HEK293 (cell line): ENCODE measurements at regions not wholly inside any gene's neighbourhood (a gene's known extent, or its start where the extent isn't known, plus 50 kb on each side); places are given as distances from the start of the nearest gene placed in this dataset.

Experiments used
- CTCF ChIA-PET: fragments of 350-600 bp; formaldehyde crosslinking; extraction: SDS; loops from one replicate; lab custom pipeline; 2021; ENCODE audit warnings: antibody characterized with exemption; lab: Yijun Ruan, JAX
- POLR2A ChIA-PET: fragments of 300-600 bp; formaldehyde crosslinking; extraction: SDS; loops from one replicate; lab custom pipeline; 2020; ENCODE audit warnings: antibody characterized with exemption, inconsistent platforms; lab: Yijun Ruan, JAX
- H3K27ac ChIP-seq: fragments of 200-500 bp; sonication (Bioruptor generic); 2 replicates; pipeline ENCODE4 v1.5.1; 2014; ENCODE audit warnings: low read depth, low read length, control low read depth, inconsistent platforms; ENCODE audit errors: extremely low read depth
- H3K36me3 ChIP-seq, 2 experiments: fragments of 200-500 bp in 1 of 2; sonication (Bioruptor generic) in 1 of 2; 1 replicate in 1 of 2; 2 replicates in 1 of 2; pipeline ENCODE4 v1.5.1; 2014 to 2017; ENCODE audit warnings: inconsistent platforms in 2 of 2, low read length in 2 of 2; ENCODE audit not compliant: control insufficient read depth in 2 of 2, insufficient read depth in 1 of 2
- H3K4me1 ChIP-seq: fragments of 200-500 bp; sonication (Bioruptor generic); 2 replicates; pipeline ENCODE4 v1.5.1; 2014; ENCODE audit warnings: mild to moderate bottlenecking, low read length, inconsistent platforms; ENCODE audit not compliant: control insufficient read depth, insufficient read depth
- H3K4me3 ChIP-seq: 2 replicates; pipeline ENCODE4 v1.5.1; 2011; ENCODE audit warnings: low read depth, mild to moderate bottlenecking, control low read depth, low read length, moderate library complexity
- H3K9me3 ChIP-seq: fragments of 200-500 bp; sonication (Bioruptor generic); 2 replicates; pipeline ENCODE4 v1.5.1; 2014; ENCODE audit warnings: low read depth, low read length, inconsistent platforms; ENCODE audit not compliant: control insufficient read depth, insufficient read depth
- EGR2 ChIP-seq: fragments of 450-650 bp; formaldehyde crosslinking; IDR thresholded peaks from 2 replicates; pipeline ENCODE4 v1.5.1; 2016; ENCODE audit warnings: low read depth, missing biosample characterization, missing genetic modification characterization
- MYNN ChIP-seq: fragments of 450-650 bp; formaldehyde crosslinking; IDR thresholded peaks from 2 replicates; pipeline ENCODE4 v1.5.1; 2016; ENCODE audit warnings: missing biosample characterization, missing genetic modification characterization, borderline replicate concordance
- OSR2 ChIP-seq: fragments of 450-650 bp; formaldehyde crosslinking; IDR thresholded peaks from 2 replicates; pipeline ENCODE4 v1.5.1; 2016; ENCODE audit warnings: missing biosample characterization, missing genetic modification characterization
- PATZ1 ChIP-seq: fragments of 450-650 bp; formaldehyde crosslinking; IDR thresholded peaks from 2 replicates; pipeline ENCODE4 v1.5.1; 2016; ENCODE audit warnings: missing biosample characterization, missing genetic modification characterization
- REST ChIP-seq: fragments of 450-650 bp; formaldehyde crosslinking; IDR thresholded peaks from 2 replicates; pipeline ENCODE4 v1.5.1; 2016; ENCODE audit warnings: missing biosample characterization, missing genetic modification characterization
- ZBTB11 ChIP-seq: fragments of 450-650 bp; formaldehyde crosslinking; conservative IDR thresholded peaks from 2 replicates; pipeline ENCODE4 v1.5.1; 2016; ENCODE audit warnings: low read depth, missing biosample characterization, missing genetic modification characterization
- ZBTB21 ChIP-seq: fragments of 450-650 bp; formaldehyde crosslinking; IDR thresholded peaks from 2 replicates; pipeline ENCODE4 v1.5.1; 2017; ENCODE audit warnings: missing biosample characterization, missing genetic modification characterization
- ZNF155 ChIP-seq: fragments of 450-650 bp; formaldehyde crosslinking; IDR thresholded peaks from 2 replicates; pipeline ENCODE4 v1.5.1; 2016; ENCODE audit warnings: missing biosample characterization, missing genetic modification characterization
- ZNF362 ChIP-seq: fragments of 450-650 bp; formaldehyde crosslinking; IDR thresholded peaks from 2 replicates; pipeline ENCODE4 v1.5.1; 2016; ENCODE audit warnings: missing biosample characterization, missing genetic modification characterization
- ZNF530 ChIP-seq: fragments of 450-650 bp; formaldehyde crosslinking; IDR thresholded peaks from 2 replicates; pipeline ENCODE4 v1.5.1; 2016; ENCODE audit warnings: low read depth, missing biosample characterization, missing genetic modification characterization
- ZNF623 ChIP-seq: fragments of 450-650 bp; formaldehyde crosslinking; IDR thresholded peaks from 2 replicates; pipeline ENCODE4 v1.5.1; 2016; ENCODE audit warnings: missing biosample characterization, missing genetic modification characterization
- ZNF768 ChIP-seq: fragments of 450-650 bp; formaldehyde crosslinking; IDR thresholded peaks from 2 replicates; pipeline ENCODE4 v1.5.1; 2018; ENCODE audit warnings: missing biosample characterization, mild to moderate bottlenecking, missing genetic modification characterization
- ZNF776 ChIP-seq: fragments of 450-650 bp; formaldehyde crosslinking; IDR thresholded peaks from 2 replicates; pipeline ENCODE4 v1.5.0; 2017; ENCODE audit warnings: missing biosample characterization, missing genetic modification characterization, borderline replicate concordance
- ZSCAN18 ChIP-seq: fragments of 450-650 bp; formaldehyde crosslinking; IDR thresholded peaks from 2 replicates; pipeline ENCODE4 v1.5.1; 2016; ENCODE audit warnings: missing biosample characterization, missing genetic modification characterization

- H3K4me3 ChIP-seq = no peak overlapping the region
- H3K9me3 ChIP-seq = no peaks in the 10 kb centered on the region
- no peaks in the 10 kb centered on the region; the same call in 1 of the 2 replicates for H3K4me1 ChIP-seq
- no peaks in the 10 kb centered on the region for H3K36me3 ChIP-seq
- ChIA-PET POLR2A (no interaction called here), CTCF (interaction anchor here (1.0 kb wide), 1 partner anchor 181 kb away, joined by 3 read pairs; no protein-coding TSS in a partner anchor)
- TF ChIP-seq EGR2 (tag by site-specific recombination) (no peak), ZNF768 (peak; percentile 86; the same call in 1 of the 2 replicates), ZNF776 (tag by site-specific recombination) (no peak), ZNF623 (tag by site-specific recombination) (no peak), ZNF155 (tag by site-specific recombination) (no peak)
- no peak overlapping the region for H3K27ac ChIP-seq
Measured at GRCh38 chr1:25018943-25019336, 88.9 kb upstream of the RUNX3 start.

- Histone ChIP-seq H3K4me3 (no peak overlapping the region), H3K9me3 (no peaks in the 10 kb centered on the region), H3K27ac (no peak overlapping the region), H3K36me3 (no peaks in the 10 kb centered on the region), H3K4me1 (no peaks in the 10 kb centered on the region; the same call in 1 of the 2 replicates)
- ChIA-PET CTCF (interaction anchor here (1.0 to 1.1 kb wide), 2 partner anchors 20 to 181 kb away, joined by 3 to 5 read pairs; no protein-coding TSS in a partner anchor), POLR2A (no interaction called here)
- TF ChIP-seq ZNF362 (no peak), REST (tag by site-specific recombination) (no peak), OSR2 (tag by site-specific recombination) (peak; percentile 49; the same call in 1 of the 2 replicates), ZBTB21 (tag by site-specific recombination) (no peak), ZSCAN18 (tag by site-specific recombination) (no peak), ZNF530 (no peak), PATZ1 (no peak), ZBTB11 (tag by site-specific recombination) (no peak), MYNN (tag by site-specific recombination) (no peak)
Measured at GRCh38 chr1:25018110-25018735, 88.1 kb upstream of the RUNX3 start.
